Mammary epithelial cell (primary cell): ENCODE measurements at regions not wholly inside any gene's neighbourhood (a gene's known extent, or its start where the extent isn't known, plus 50 kb on each side); places are given as distances from the start of the nearest gene placed in this dataset.

ENCODE experiments used
- CTCF ChIP-seq, 2 donors: IDR thresholded peaks in 1 of 2; conservative IDR thresholded peaks in 1 of 2; 2 replicates each; pipeline ENCODE4 v1.5.1; 2011 to 2012; ENCODE audit warnings: inconsistent platforms in 2 of 2, low read length in 2 of 2, mild to moderate bottlenecking in 2 of 2, control low read depth in 1 of 2, low read depth in 1 of 2; ENCODE audit not compliant: insufficient read depth in 1 of 2; ENCODE audit errors: extremely low read depth in 1 of 2
- EZH2 ChIP-seq: IDR thresholded peaks from 2 replicates; pipeline ENCODE4 v1.6.1; 2012; ENCODE audit warnings: low read length, inconsistent platforms, borderline replicate concordance

- TF ChIP-seq CTCF (conservative IDR thresholded peaks at IDR 0.05 in 1 of 2, IDR thresholded peaks at IDR 0.05 in 1 of 2; ENCODE audit: extremely low read depth in 1 of 2, insufficient read depth in 1 of 2, low read depth in 1 of 2, low read length in 2 of 2) (no peak), EZH2 (no peak)
These were observed 459.5 kb upstream of the CXADR start for GRCh38 chr21:17053321-17053720.
